SIG-M5 treated with dmso at 0.1 percent for 504 hours (cell line): ENCODE measurements at regions not wholly inside any gene's neighbourhood (a gene's known extent, or its start where the extent isn't known, plus 50 kb on each side); places are given as distances from the start of the nearest gene placed in this dataset.
"Not testable (repeated sequence)": the region's sequence is repeated elsewhere in the genome, so short reads cannot be mapped to it uniquely, and the experiment has no call there.

Experiments used
- DNase-seq: peaks from one replicate; lab custom pipeline; 2025; ENCODE audit not compliant: unreplicated experiment; lab: John Stamatoyannopoulos, UW

DNA sequence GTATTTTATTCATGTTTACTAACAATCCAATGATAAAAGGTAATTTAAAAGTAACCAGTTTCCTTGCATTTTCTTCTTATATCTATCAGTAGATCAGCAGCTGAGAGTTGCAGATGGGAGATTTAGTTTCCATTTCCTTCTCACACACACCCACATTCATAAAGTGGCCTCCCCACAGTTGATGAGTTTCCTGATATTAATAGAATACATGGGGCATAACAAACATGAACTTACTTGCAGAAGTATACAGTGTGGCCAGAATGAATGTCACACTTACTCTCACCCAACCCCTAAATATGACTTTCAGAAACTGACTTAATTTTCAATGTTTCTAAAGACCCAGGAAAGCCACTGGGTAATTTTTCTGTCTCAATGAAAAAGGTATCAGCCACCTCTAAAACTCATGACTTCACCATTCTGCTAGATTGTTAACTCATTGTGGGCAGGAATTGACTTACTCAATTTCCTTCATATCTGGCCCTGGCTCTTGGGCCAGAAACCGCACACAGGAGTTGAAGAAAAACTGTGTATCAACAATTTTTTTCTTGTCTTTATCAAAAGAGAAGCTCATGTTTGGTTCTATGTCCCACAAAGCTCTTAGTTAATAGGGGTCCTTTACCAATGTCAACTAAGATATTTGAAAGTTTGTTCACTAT is 63.5 kb upstream of the OSMR start:
- no peak for DNase-seq

DNA sequence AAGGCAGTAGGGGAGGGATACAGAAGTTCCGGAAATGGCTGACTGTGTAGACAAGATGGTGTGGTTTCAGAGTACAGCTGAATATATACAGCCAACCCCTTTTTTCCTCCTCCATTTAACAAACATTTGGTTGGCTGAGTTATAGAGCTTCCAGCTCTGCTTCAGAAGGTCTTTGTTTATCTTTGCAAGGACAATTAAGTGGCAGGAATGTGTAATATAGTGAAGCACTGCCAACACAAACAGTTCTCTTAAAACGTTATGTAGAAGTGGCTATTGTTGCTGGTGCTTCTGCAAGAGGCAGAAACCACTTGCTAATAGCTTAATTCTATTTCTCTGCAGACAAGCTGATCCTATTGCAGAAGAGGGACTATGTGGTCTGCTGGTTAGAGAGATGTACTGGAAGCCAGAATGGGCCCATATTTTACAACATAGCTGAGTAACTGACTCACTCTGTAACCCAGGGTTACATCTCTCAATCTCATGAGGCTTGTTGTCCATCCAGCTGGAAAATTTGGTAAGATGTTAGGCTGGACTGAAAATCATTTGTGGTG is 62.7 kb upstream of the OSMR start:
- no peak for DNase-seq

DNA sequence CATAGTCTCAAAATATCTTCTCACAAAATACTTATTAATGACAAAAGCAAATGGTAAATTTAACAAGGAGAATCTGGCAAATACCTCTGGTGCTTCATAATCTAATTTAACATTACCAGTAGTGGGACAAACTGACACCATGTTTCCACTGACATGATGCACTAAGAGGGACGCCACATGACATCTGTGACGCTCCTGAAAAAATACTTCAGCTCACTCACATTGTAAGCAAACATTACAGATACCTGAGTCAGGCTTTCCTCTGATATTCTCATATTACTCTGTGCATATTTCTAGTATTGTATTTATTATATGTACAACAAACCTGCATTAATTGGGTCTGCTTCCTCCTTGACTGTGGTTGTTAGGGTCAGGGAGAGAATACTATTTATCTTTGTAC is 56.7 kb upstream of the OSMR start:
- DNase-seq: no peak

DNA sequence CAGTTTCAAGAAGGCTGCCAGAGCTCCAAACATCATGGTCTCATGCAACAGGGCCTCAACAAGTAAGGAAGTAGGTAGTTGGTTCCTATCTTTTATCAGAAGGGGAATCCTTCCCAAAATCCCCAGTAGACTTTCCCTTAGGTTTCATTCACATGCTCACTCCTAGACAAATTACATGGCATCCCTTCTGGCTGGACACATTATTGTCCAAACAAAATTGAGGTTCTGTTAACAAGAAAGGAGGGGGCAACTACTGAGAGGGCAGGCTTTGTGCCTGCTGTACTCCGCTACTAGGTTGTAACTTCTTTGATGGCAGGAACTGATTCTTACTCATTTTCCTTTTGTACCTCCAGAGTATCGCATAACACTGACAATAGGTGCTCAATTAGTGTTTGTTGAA is 56.0 kb upstream of the OSMR start:
- DNase-seq: no peak

DNA sequence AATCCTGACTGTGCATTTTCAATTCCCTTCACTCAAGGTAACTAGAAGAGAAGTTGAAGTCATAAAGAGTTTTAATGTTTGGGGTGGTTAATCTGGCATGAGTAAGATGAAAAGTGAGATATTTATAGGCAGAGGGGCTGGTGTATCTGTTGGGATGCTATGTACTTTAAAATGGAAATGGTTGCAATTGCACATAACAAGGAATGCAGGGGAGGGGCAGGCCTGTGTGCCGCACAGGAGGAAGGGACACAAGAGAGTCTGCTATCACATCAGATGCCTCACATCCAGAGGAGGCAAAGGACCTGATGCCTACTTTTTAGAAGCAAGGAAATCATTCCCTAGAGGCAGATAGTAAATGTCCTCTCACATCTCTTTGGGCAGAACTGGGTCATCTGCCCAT is 55.5 kb upstream of the OSMR start:
- no peak for DNase-seq

DNA sequence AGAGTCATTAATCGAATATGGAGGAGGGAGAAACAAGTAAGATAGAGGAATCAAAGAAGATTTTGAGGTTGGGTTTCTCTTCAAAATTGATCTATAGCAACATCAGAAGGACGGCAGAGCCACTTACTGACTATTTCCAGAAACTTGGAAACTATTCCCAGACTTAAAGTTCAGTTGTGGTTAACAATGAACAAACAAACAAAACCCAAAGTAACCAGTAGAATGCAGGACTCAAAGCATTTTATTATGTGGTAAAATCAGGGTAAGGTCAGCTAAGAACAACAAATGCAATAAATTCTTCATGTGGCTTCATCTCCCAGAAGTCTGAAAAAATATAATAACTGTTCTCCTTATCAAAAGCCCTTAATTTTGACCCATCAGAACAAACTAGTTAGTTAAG is 54.9 kb upstream of the OSMR start:
- no peak for DNase-seq

DNA sequence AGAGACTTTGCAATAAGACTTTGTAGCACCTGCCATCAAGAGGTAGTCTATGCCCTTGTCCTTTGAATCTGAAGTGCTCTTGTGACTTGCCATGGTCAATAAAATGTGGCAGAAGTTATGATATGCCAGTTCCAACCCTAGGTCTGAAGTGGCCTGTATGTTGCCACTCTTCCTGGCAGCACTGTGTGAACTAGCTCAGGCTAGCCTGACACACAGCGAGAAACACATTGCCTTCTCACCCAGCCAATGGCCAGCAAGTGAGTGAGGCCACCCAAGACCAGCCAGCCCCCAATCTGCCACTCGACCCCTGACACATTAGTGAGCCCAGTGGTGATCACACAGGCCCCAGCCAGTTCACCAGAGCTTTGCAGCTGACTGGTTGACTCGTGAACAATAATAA is 52.7 kb upstream of the OSMR start:
- no peak for DNase-seq

DNA sequence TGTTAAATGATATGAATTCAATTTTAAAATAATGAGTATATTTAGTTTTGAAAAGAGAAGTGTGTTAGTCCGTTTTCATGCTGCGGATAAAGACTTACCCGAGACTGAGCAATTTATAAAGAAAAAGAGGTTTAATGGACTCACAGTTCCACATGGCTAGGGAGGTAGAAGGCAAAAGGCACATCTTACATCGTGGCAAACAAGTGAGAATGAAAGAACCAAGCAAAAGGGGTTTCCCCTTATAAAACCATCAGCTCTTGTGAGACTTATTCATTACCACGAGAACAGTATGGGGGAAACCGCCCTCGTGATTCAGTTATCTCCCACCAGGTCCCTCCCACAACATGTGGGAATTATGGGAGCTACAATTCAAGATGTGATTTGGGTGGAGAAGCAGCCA is 51.8 kb upstream of the OSMR start:
- not testable (repeated sequence) for DNase-seq

DNA sequence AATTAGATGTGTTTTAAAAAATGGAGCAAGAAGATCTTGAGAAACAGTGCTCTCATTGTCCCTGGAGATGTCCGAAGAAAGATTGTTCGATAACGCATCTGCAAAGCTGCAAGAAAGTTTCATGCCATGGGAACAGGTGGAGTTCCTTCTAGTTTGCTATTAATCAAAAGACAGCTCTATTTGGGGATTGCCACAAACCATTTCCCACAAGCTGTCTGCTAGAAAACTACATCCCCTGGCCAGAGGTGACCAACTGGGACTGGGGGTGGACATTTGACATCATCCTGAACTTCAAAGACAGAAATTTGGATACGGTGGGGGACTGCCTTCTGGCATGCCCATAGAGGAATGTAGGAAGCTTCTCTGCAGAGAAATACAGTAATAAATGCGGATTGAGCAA is 50.8 kb upstream of the OSMR start:
- no peak for DNase-seq

DNA sequence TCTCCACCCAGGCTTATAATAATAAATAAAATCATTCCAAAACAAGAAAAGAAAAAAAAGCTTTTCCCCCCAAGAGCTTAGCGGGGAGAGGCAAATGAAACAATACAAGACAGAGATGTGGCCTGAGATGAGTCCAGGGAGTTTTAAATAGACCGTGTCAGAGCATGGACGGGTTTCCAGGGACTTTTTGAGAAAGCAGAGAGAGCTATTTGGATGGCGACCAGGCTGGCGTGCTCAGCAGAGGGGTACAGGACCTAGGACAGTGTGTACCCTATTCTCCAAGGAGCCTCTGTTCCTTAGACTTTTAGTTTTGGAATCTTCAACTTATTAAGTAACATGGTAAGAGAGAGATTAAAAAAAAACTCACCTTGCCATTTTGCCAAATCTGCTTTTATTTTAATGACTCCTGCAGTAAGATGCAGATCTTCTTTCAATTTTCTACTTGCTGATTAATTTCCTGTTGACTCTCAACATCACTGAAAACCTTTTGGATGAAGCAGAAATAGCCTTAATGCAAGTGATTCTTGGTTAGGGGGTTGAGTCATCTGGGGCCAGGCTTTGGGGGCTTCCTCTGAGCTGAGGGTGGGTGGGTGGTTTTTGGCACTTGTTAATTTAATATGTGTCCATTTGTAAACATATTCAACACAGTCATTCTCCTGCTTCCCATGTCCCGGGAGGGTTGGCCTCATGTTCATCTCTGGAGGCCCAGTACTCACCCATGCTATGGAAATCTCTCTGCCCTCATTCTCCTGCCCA is 49.6 kb upstream of the OSMR start:
- DNase-seq: no peak
